AG09309 (cell line): ENCODE measurements at regions not wholly inside any gene's neighbourhood (a gene's known extent, or its start where the extent isn't known, plus 50 kb on each side); places are given as distances from the start of the nearest gene placed in this dataset.

Source experiments
- DNase-seq: peaks from one replicate; pipeline ENCODE4 v3.0.0-alpha.2; 2010; ENCODE audit warnings: low read depth
- H3K4me3 ChIP-seq: 2 replicates; pipeline ENCODE4 v1.5.1; 2011; ENCODE audit warnings: mild to moderate bottlenecking, low read depth, low read length, moderate library complexity; ENCODE audit not compliant: control insufficient read depth
- CTCF ChIP-seq: IDR thresholded peaks from 2 replicates; pipeline ENCODE4 v1.5.1; 2011; ENCODE audit warnings: mild to moderate bottlenecking, low read depth, low read length, inconsistent platforms; ENCODE audit not compliant: insufficient read depth, control insufficient read depth; ENCODE audit errors: missing control alignments

GRCh38 chr18:24869285-24869684, 408.8 kb downstream of the HRH4 start:
- no peak overlapping the region for H3K4me3 ChIP-seq
- no peak for DNase-seq
- TF ChIP-seq CTCF, result no peak

DNA sequence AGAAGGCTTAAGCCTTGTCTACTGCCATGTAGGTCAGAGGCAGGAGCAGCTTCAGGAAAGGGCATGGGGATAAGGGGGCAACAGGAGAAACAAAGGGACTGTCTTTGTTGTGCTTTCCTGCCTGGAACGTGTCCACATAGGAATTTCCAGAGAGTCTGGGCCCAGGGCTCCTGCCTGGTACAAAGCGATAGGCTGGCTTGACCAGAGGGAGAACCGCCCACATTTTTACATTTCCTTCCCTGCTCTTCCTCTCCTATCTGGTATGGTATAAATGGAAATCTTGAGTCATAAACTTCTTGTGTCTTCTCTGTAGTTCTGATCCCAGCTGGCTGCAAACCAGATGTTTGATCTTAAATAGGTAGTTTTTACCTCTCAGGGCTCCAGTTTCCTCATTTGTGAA, 414.8 kb downstream of the HRH4 start:
- H3K4me3 ChIP-seq, result no peak overlapping the region
- no peak for DNase-seq
- TF ChIP-seq CTCF, result no peak

GRCh38 chr18:24875777-24876176, 415.3 kb downstream of the HRH4 start:
- DNase-seq, result no peak
- H3K4me3 ChIP-seq, result no peak overlapping the region
- no peak for TF ChIP-seq CTCF

GRCh38 chr18:24876266-24876665, 415.8 kb downstream of the HRH4 start:
- no peak for TF ChIP-seq CTCF
- no peak for DNase-seq
- no peak overlapping the region for H3K4me3 ChIP-seq

- no peak for TF ChIP-seq CTCF
- H3K4me3 ChIP-seq, result no peak overlapping the region
- DNase-seq, result no peak
Measured at GRCh38 chr18:24877066-24877465, 416.6 kb downstream of the HRH4 start.

DNA sequence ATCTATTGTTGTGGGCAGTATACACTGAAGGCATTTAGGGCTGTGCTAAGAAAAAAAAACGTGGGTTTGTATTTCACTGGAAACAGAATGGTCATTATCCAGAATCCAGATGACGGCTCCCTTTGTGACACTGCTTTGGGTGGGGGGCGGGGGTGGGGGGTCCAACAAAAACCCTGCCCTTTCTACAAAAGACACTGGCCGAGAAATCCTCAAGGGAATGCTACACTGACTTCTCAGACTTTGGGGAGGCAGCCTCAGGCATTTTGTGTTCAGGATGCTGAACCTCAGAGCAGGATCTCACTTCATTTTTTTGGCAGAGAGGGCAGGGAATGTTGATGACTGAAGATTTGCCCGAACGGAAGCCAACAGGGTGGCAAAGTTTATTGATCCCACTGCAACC, 417.1 kb downstream of the HRH4 start:
- no peak overlapping the region for H3K4me3 ChIP-seq
- DNase-seq, result no peak
- TF ChIP-seq CTCF, result no peak

DNA sequence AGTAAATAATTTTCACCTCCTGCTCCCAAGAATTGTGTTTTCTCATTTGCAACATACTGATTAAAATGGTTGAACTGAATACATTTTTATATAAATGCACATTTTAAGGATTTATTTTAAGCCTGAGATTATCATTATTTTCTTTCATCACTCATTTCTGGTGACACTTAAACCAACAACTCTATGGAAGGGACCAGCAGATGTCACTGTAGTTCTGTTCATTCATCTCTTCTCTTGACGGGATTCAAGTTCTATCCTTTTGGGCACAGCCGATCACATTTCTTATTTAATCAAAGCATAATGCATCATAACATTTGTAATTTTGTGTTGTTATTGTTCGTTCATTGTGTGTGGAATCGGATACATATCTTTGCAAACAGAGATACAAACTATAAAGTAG, 417.9 kb downstream of the HRH4 start:
- no peak overlapping the region for H3K4me3 ChIP-seq
- DNase-seq, result peak; percentile 37
- peak; percentile 63 for TF ChIP-seq CTCF
